ENCODE measurements at regions not wholly inside any gene's neighbourhood (a gene's known extent, or its start where the extent isn't known, plus 50 kb on each side); places are given as distances from the start of the nearest gene placed in this dataset.

- H3K4me1 ChIP-seq (ENCODE audit: control insufficient read depth, extremely low read depth, insufficient read depth, low read length): no peaks in the 10 kb centered on the region
- no peak for DNase-seq (ENCODE audit: low read depth, low spot score)
- ChIA-PET CTCF (no interaction called here), POLR2A (no interaction called here)
- TF ChIP-seq POLR2A (IDR thresholded peaks at IDR 0.05; ENCODE audit: low read depth, low read length) (no peak), GATA2 (IDR thresholded peaks at IDR 0.05; ENCODE audit: insufficient read depth, insufficient read length, low read depth, low read length) (no peak), MAX (IDR thresholded peaks at IDR 0.05; ENCODE audit: insufficient read depth, insufficient read length) (no peak), EZH2 (IDR thresholded peaks at IDR 0.05; ENCODE audit: borderline replicate concordance, low read depth, low read length, severe bottlenecking) (no peak), POLR2AphosphoS5 (IDR thresholded peaks at IDR 0.05; ENCODE audit: insufficient read depth, low read depth, low read length) (no peak), FOS (IDR thresholded peaks at IDR 0.05; ENCODE audit: borderline replicate concordance, insufficient read depth, low read length) (no peak), JUN (IDR thresholded peaks at IDR 0.05; ENCODE audit: borderline replicate concordance, insufficient read depth, insufficient read length, low read depth) (no peak), MYC (IDR thresholded peaks at IDR 0.05; ENCODE audit: low read depth, low read length) (no peak), CTCF (IDR thresholded peaks at IDR 0.05; ENCODE audit: extremely low read depth in 1 of 2, insufficient read depth in 1 of 2, low read depth in 1 of 2, low read length in 2 of 2) (no peak)
- intact Hi-C loops (cut with micrococcal nuclease) (no loop called here), dilution Hi-C loops (cut with MboI; ENCODE audit: extremely low pct_ligation_motif_present, low sequenced_read_pairs) (no loop called here)
- H3K27ac ChIP-seq (ENCODE audit: insufficient read depth, low read depth, low read length): no peak overlapping the region
- H3K27me3 ChIP-seq (ENCODE audit: control insufficient read depth in 2 of 2, insufficient read depth in 2 of 2, low read length in 2 of 2): no peaks in the 10 kb centered on the region
- H2AFZ ChIP-seq (ENCODE audit: low read depth, low read length): no peak overlapping the region
- no peaks in the 10 kb centered on the region for H3K9me1 ChIP-seq (replicated peaks; ENCODE audit: control insufficient read depth, extremely low read depth, insufficient read depth, low read length)
- no peaks in the 10 kb centered on the region for H3K36me3 ChIP-seq (ENCODE audit: control insufficient read depth in 2 of 2, extremely low read depth in 1 of 2, insufficient read depth in 2 of 2, low read length in 2 of 2)
- BruUV-seq (replicated peaks): no TSS peak
- no peaks in the 10 kb centered on the region for H3K79me2 ChIP-seq (ENCODE audit: control insufficient read depth, insufficient read depth, low read length)
- no peak overlapping the region for H3K4me3 ChIP-seq (replicated peaks in 1 of 3; ENCODE audit: insufficient read depth in 1 of 3, low read depth in 1 of 3, low read length in 3 of 3)
- no peaks in the 10 kb centered on the region for H4K20me1 ChIP-seq (replicated peaks; ENCODE audit: control insufficient read depth, extremely low read depth, insufficient read depth, low read length)
- no peaks in the 10 kb centered on the region for H3K9me3 ChIP-seq (replicated peaks; ENCODE audit: control insufficient read depth, insufficient read depth, low read length)
- H3K4me2 ChIP-seq (ENCODE audit: insufficient read depth, low read length): no peak overlapping the region
- no peak overlapping the region for H3K9ac ChIP-seq (replicated peaks; ENCODE audit: extremely low read depth, insufficient read depth, low read length)
- no peak for FAIRE-seq
These were observed 1094.8 kb upstream of the PIK3C3 start for GRCh38 chr18:40860189-40860588.

All from endothelial cell of umbilical vein (primary cell).